Mesendoderm (in vitro differentiated cells): ENCODE measurements at regions not wholly inside any gene's neighbourhood (a gene's known extent, or its start where the extent isn't known, plus 50 kb on each side); places are given as distances from the start of the nearest gene placed in this dataset.

Experiments
- DNase-seq: peaks from one replicate; pipeline ENCODE4 v3.0.0; 2013
- H2AK5ac ChIP-seq: 2 replicates; pipeline ENCODE4 v1.6.1; 2013; ENCODE audit warnings: low read length, inconsistent platforms
- H2BK120ac ChIP-seq: 2 replicates; pipeline ENCODE4 v1.6.1; 2013; ENCODE audit warnings: low read depth, mild to moderate bottlenecking, low read length, moderate library complexity, mixed read lengths
- H2BK15ac ChIP-seq: replicated peaks from 2 replicates; pipeline ENCODE4 v1.6.1; 2013; ENCODE audit warnings: low read depth, mild to moderate bottlenecking, moderate library complexity
- H2BK5ac ChIP-seq: 2 replicates; pipeline ENCODE4 v1.6.1; 2013; ENCODE audit warnings: low read length, inconsistent platforms
- H3K18ac ChIP-seq: 2 replicates; pipeline ENCODE4 v1.6.1; 2013; ENCODE audit warnings: mild to moderate bottlenecking, low read length, mixed read lengths
- H3K23ac ChIP-seq: one replicate; pipeline ENCODE4 v1.6.1; 2013; ENCODE audit warnings: low read length
- H3K27ac ChIP-seq: 2 replicates; pipeline ENCODE4 v1.5.1; 2013; ENCODE audit warnings: low read depth, mild to moderate bottlenecking, inconsistent platforms, low read length, moderate library complexity
- H3K27me3 ChIP-seq: 2 replicates; pipeline ENCODE4 v1.6.1; 2013; ENCODE audit warnings: low read length, control low read depth, mild to moderate bottlenecking, inconsistent platforms; ENCODE audit not compliant: insufficient read depth, poor library complexity
- H3K36me3 ChIP-seq: 2 replicates; pipeline ENCODE4 v1.6.1; 2013; ENCODE audit warnings: low read length, inconsistent platforms; ENCODE audit not compliant: control insufficient read depth, insufficient read depth
- H3K4ac ChIP-seq: one replicate; pipeline ENCODE4 v1.6.1; 2013; ENCODE audit warnings: low read depth, mild to moderate bottlenecking, low read length, moderate library complexity
- H3K4me1 ChIP-seq: 2 replicates; pipeline ENCODE4 v1.6.1; 2013; ENCODE audit warnings: low read depth, low read length, inconsistent platforms; ENCODE audit not compliant: control insufficient read depth
- H3K4me2 ChIP-seq: 2 replicates; pipeline ENCODE4 v1.6.1; 2013; ENCODE audit warnings: low read length
- H3K4me3 ChIP-seq: 2 replicates; pipeline ENCODE4 v1.5.1; 2013; ENCODE audit warnings: mild to moderate bottlenecking, low read length
- H3K56ac ChIP-seq: one replicate; pipeline ENCODE4 v1.6.1; 2013; ENCODE audit warnings: low read length
- H3K79me1 ChIP-seq: 2 replicates; pipeline ENCODE4 v1.6.1; 2013; ENCODE audit warnings: low read length, inconsistent platforms
- H3K79me2 ChIP-seq: 2 replicates; pipeline ENCODE4 v1.6.1; 2013; ENCODE audit warnings: mild to moderate bottlenecking, low read length; ENCODE audit not compliant: control insufficient read depth, insufficient read depth
- H3K9ac ChIP-seq: 2 replicates; pipeline ENCODE4 v1.6.1; 2013; ENCODE audit warnings: low read length, inconsistent platforms
- H4K5ac ChIP-seq: one replicate; pipeline ENCODE4 v1.6.1; 2013; ENCODE audit warnings: low read length
- H4K8ac ChIP-seq: one replicate; pipeline ENCODE4 v1.6.1; 2013; ENCODE audit warnings: low read depth, mild to moderate bottlenecking, control low read depth, low read length, moderate library complexity
- WGBS: extraction: QIAGEN DNeasy Blood & Tissue Kit; methylation state at CpG from one replicate; pipeline ENCODE4 v1.1.7; 2013; ENCODE audit warnings: low lambda C conversion rate, missing lambda C conversion rate; ENCODE audit not compliant: insufficient coverage; ENCODE audit errors: extremely low coverage; 5-methylcytosine and 5-hydroxymethylcytosine counted together

DNA sequence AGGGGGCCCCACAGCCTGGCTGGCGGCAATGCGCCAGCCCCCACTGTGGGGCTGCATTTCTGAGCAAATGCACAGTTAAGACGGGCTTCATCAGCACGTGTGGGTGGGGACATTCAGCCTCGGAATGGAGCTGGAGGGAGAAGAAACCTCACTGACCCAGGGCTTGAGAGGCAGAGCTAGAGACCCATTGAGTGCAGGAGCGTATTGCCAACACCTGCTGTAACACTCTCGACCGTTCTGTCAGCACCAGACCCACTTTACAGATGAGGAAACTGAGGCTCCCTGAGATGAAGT lies 200.9 kb upstream of the RAB6C start:
- no peak overlapping the region for H3K56ac ChIP-seq
- H3K4ac ChIP-seq = no peak overlapping the region
- peaks cover 5% of the 10 kb centered on the region for H3K4me1 ChIP-seq
- H3K27ac ChIP-seq = no peak overlapping the region
- no peak overlapping the region for H3K23ac ChIP-seq
- no peak overlapping the region for H2BK120ac ChIP-seq
- H3K27me3 ChIP-seq = no peaks in the 10 kb centered on the region
- no peaks in the 10 kb centered on the region for H3K79me2 ChIP-seq
- no peak overlapping the region for H2BK5ac ChIP-seq
- no peak overlapping the region for H3K18ac ChIP-seq
- WGBS = no CpG with 5 or more reads among the region's 8 CpGs
- H3K4me3 ChIP-seq = no peak overlapping the region
- H2AK5ac ChIP-seq = no peak overlapping the region
- H3K36me3 ChIP-seq = no peaks in the 10 kb centered on the region
- H3K79me1 ChIP-seq = no peaks in the 10 kb centered on the region
- H4K5ac ChIP-seq = no peak overlapping the region
- no peak overlapping the region for H2BK15ac ChIP-seq
- H4K8ac ChIP-seq = no peak overlapping the region
- DNase-seq = no peak
- H3K4me2 ChIP-seq = no peak overlapping the region
- H3K9ac ChIP-seq = no peak overlapping the region

DNA sequence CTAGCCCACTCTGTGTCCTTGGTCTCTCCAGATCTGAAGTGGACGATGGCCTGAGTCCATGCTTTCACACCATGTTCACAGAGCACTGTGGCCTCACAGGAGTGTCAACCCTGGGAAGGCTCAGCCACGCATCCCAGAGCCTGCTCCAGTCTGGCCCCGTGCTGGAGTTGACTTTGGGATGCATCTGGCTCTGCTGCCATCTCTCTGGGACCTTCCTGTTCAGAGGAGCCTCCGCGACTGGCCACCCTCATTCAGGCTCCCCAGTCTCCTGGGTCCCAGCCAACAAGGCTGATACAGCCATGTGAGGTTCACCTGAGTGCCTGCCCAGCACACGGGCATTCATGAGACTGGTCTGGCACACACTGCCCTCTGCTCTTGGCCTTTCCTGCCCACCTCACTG lies 199.7 kb upstream of the RAB6C start:
- Histone ChIP-seq H4K8ac (no peak overlapping the region), H3K4me3 (no peak overlapping the region), H2AK5ac (no peak overlapping the region), H3K27me3 (no peaks in the 10 kb centered on the region), H3K27ac (no peak overlapping the region), H2BK15ac (no peak overlapping the region), H3K4ac (no peak overlapping the region), H3K79me2 (no peaks in the 10 kb centered on the region), H3K56ac (no peak overlapping the region), H3K9ac (no peak overlapping the region), H2BK120ac (no peak overlapping the region), H3K4me1 (peaks cover 5% of the 10 kb centered on the region), H4K5ac (no peak overlapping the region), H3K23ac (no peak overlapping the region), H3K4me2 (no peak overlapping the region), H3K18ac (no peak overlapping the region), H3K79me1 (no peaks in the 10 kb centered on the region), H3K36me3 (no peaks in the 10 kb centered on the region), H2BK5ac (no peak overlapping the region)
- no CpG with 5 or more reads among the region's 6 CpGs for WGBS
- DNase-seq = no peak

DNA sequence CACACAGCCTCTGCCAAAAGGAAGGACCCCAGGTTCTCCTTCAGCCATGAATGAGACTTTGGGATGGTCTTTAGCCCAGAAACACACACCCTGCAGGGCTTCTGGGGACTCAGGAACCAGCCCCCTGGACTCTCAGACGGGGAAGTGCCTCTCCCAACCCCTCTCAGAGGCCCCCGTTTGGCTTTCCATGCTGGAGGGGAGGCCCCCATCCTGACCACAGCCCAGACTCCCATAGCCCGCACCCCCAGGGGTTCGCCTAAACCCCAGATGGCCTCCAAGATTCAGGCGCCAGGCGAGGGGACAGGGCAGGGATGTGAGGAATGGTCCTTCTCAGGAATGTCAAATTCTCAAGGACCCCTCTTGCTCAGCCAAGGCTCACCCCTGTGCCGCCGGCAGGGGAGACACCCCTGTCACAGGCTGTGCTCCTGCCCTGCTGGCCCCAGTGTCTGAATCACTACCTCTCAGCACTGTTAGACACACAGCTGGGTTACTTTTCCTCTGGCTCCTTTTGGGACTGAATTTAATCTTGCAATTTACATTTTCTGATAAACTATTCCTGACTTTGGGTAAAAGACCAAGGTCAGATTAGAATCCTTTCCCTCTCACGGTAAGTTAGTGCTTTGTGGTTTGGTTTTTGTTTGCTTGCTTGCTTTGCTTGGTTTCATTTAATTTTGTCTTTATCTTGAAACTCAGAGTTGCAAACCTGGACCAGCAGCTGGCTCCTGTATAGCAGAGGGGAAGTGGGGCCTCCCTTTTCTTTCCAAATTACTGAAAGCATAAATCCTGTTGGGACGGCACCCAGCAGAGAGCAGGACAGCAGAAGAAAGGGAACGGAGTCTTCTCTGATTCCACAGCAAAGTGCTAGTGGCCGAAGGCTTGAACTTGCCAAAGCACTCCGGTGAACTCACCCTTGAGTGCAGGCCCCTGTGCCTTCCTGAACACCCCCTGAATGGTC lies 198.9 kb upstream of the RAB6C start:
- DNase-seq = no peak
- no peaks in the 10 kb centered on the region for H3K36me3 ChIP-seq
- H3K4me1 ChIP-seq = peaks cover 5% of the 10 kb centered on the region
- no peak overlapping the region for H3K4me3 ChIP-seq
- no peak overlapping the region for H2BK120ac ChIP-seq
- no peaks in the 10 kb centered on the region for H3K79me2 ChIP-seq
- WGBS = no CpG with 5 or more reads among the region's 13 CpGs
- no peak overlapping the region for H2BK5ac ChIP-seq
- no peak overlapping the region for H3K56ac ChIP-seq
- no peak overlapping the region for H2AK5ac ChIP-seq
- no peak overlapping the region for H3K4ac ChIP-seq
- no peak overlapping the region for H4K8ac ChIP-seq
- no peak overlapping the region for H3K9ac ChIP-seq
- H3K23ac ChIP-seq = no peak overlapping the region
- no peaks in the 10 kb centered on the region for H3K79me1 ChIP-seq
- no peak overlapping the region for H3K27ac ChIP-seq
- H3K27me3 ChIP-seq = no peaks in the 10 kb centered on the region
- H2BK15ac ChIP-seq = no peak overlapping the region
- no peak overlapping the region for H3K4me2 ChIP-seq
- H3K18ac ChIP-seq = no peak overlapping the region
- H4K5ac ChIP-seq = no peak overlapping the region

DNA sequence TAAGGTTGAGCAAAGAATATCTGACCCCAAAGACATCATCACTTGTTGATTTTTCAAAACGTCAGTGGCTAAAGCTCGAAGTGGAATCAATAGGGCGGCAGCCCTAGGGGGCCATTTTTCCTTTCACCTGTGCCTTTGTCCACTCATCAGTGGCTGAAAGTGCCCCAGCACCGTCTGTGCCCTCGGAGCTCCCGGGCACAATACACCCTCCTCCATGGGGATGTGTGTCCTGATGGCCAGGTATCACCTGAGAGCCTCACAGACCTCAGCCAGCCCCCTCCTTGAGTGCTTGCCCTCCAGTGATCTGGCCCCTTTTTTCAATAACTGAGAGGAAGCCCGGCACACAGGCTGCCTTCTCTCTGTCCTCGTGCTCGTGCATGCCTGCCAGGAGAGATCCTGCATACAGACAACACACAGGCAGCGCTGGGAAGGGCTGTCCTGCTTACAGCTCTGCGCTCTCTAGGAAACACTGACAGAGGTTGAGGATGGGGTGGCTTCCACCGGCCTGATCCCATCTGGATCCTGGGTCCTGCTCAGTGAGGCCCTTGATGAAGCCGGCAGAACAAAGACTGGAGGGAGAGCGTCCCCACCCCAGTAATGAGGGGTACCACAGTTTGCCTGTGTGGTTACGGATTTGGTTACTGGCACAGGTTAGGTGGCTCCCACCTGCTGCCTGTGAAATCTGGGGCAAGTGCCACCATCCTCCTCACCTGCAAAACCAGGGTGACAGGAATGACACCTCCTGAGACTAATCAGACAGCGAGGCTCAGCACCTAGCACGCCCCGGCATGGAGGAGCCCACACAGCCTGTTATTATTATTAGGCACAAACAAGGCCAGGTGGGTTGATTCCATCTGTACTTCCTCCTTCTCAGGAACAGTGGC lies 197.5 kb upstream of the RAB6C start:
- no peaks in the 10 kb centered on the region for H3K79me1 ChIP-seq
- no peak overlapping the region for H4K5ac ChIP-seq
- peaks cover 5% of the 10 kb centered on the region for H3K4me1 ChIP-seq
- H2BK5ac ChIP-seq = no peak overlapping the region
- WGBS = no CpG with 5 or more reads among the region's 18 CpGs
- H2AK5ac ChIP-seq = no peak overlapping the region
- H3K18ac ChIP-seq = no peak overlapping the region
- no peak overlapping the region for H3K4me2 ChIP-seq
- no peak overlapping the region for H3K23ac ChIP-seq
- no peak overlapping the region for H4K8ac ChIP-seq
- no peak overlapping the region for H2BK15ac ChIP-seq
- no peak overlapping the region for H3K4ac ChIP-seq
- H3K4me3 ChIP-seq = no peak overlapping the region
- H3K56ac ChIP-seq = no peak overlapping the region
- no peaks in the 10 kb centered on the region for H3K79me2 ChIP-seq
- H3K27ac ChIP-seq = no peak overlapping the region
- no peaks in the 10 kb centered on the region for H3K36me3 ChIP-seq
- H3K9ac ChIP-seq = no peak overlapping the region
- no peaks in the 10 kb centered on the region for H3K27me3 ChIP-seq
- no peak overlapping the region for H2BK120ac ChIP-seq
- DNase-seq = no peak

DNA sequence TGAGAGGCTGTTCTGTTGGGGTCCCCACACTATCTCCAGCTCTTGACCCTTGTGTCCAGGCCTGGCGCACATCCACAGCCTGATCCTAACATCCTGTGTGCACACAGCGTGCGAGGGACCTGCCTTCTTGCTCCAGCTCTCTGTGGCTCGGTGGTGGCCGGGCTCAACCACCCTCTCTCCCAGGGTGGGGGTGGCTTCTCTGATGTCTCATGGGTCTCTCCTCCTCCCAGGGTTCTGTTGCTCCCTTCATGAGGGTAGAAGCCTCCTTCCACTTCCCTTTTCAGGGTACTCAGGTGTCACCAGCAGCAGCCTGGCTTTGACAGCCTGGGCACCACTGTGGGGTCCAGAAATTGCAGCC lies 196.9 kb upstream of the RAB6C start:
- H2BK5ac ChIP-seq = no peak overlapping the region
- no peak for DNase-seq
- no peak overlapping the region for H3K4me2 ChIP-seq
- H2BK120ac ChIP-seq = no peak overlapping the region
- no peak overlapping the region for H2BK15ac ChIP-seq
- no peak overlapping the region for H4K5ac ChIP-seq
- no peak overlapping the region for H2AK5ac ChIP-seq
- H4K8ac ChIP-seq = no peak overlapping the region
- H3K27ac ChIP-seq = no peak overlapping the region
- no peaks in the 10 kb centered on the region for H3K79me2 ChIP-seq
- no peak overlapping the region for H3K18ac ChIP-seq
- H3K27me3 ChIP-seq = no peaks in the 10 kb centered on the region
- H3K9ac ChIP-seq = no peak overlapping the region
- H3K36me3 ChIP-seq = no peaks in the 10 kb centered on the region
- no peaks in the 10 kb centered on the region for H3K79me1 ChIP-seq
- no peak overlapping the region for H3K23ac ChIP-seq
- no peak overlapping the region for H3K4me3 ChIP-seq
- H3K56ac ChIP-seq = no peak overlapping the region
- no CpG with 5 or more reads among the region's 5 CpGs for WGBS
- H3K4ac ChIP-seq = no peak overlapping the region
- H3K4me1 ChIP-seq = peaks cover 5% of the 10 kb centered on the region
